H1 (cell line): ENCODE measurements at regions not wholly inside any gene's neighbourhood (a gene's known extent, or its start where the extent isn't known, plus 50 kb on each side); places are given as distances from the start of the nearest gene placed in this dataset.

Experiments used
- CTCF ChIA-PET: fragments of 300-600 bp; sonication (Branson Sonifier 250); formaldehyde crosslinking; loops from one replicate; lab custom pipeline; 2021; ENCODE audit not compliant: partially characterized antibody; lab: Charles Lee
- POLR2A ChIA-PET: fragments of 300-600 bp; sonication (Branson Sonifier 250); formaldehyde crosslinking; loops from one replicate; lab custom pipeline; 2021; ENCODE audit warnings: inconsistent platforms; ENCODE audit not compliant: partially characterized antibody; lab: Charles Lee
- DNase-seq, 2 experiments: peaks; one replicate each; pipeline versions ENCODE4 v3.0.0 to v3.0.0-alpha.2; 2010 to 2022; ENCODE audit warnings: low spot score in 2 of 2, low read depth in 1 of 2, mixed read lengths in 1 of 2
- FAIRE-seq: peaks from 2 replicates; lab custom pipeline; 2011; peaks lifted over from hg19 to GRCh38; lab: Jason Lieb, UNC
- H2AFZ ChIP-seq: 2 replicates; pipeline ENCODE4 v1.8.1; 2012; ENCODE audit warnings: low read length, inconsistent platforms
- H2AK5ac ChIP-seq: 2 replicates; pipeline ENCODE4 v1.6.1; 2013; ENCODE audit warnings: low read depth, low read length
- H2BK120ac ChIP-seq: replicated peaks from 2 replicates; pipeline ENCODE3; 2013; ENCODE audit warnings: low read depth, low read length, inconsistent platforms
- H2BK12ac ChIP-seq: 2 replicates; pipeline ENCODE4 v1.6.1; 2013; ENCODE audit warnings: low read depth, low read length
- H2BK15ac ChIP-seq: 2 replicates; pipeline ENCODE4 v1.6.1; 2013; ENCODE audit warnings: low read length
- H2BK20ac ChIP-seq: 2 replicates; pipeline ENCODE4 v1.6.1; 2013; ENCODE audit warnings: low read length
- H2BK5ac ChIP-seq: 2 replicates; pipeline ENCODE4 v1.6.1; 2013; ENCODE audit warnings: low read depth, low read length
- H3K14ac ChIP-seq: 2 replicates; pipeline ENCODE4 v1.6.1; 2013; ENCODE audit warnings: inconsistent platforms; ENCODE audit not compliant: insufficient read length
- H3K18ac ChIP-seq: 2 replicates; pipeline ENCODE4 v1.6.1; 2013; ENCODE audit warnings: low read length; ENCODE audit errors: extremely low read depth
- H3K23ac ChIP-seq: 2 replicates; pipeline ENCODE4 v1.6.1; 2013; ENCODE audit warnings: inconsistent platforms; ENCODE audit not compliant: insufficient read length
- H3K23me2 ChIP-seq: 2 replicates; pipeline ENCODE4 v1.6.1; 2013; ENCODE audit warnings: low read depth, low read length
- H3K27ac ChIP-seq: 2 replicates; pipeline ENCODE4 v1.6.1; 2011; ENCODE audit warnings: low read depth, low read length, inconsistent platforms
- H3K27me3 ChIP-seq, 4 experiments: replicated peaks in 1 of 4; 1 replicate in 1 of 4; 2 replicates in 3 of 4; pipeline versions ENCODE4 v1.6.1 to v1.8.1; 2011 to 2013; ENCODE audit warnings: low read length in 3 of 4, mild to moderate bottlenecking in 3 of 4, inconsistent platforms in 2 of 4, mixed read lengths in 2 of 4, moderate library complexity in 1 of 4; ENCODE audit not compliant: control insufficient read depth in 3 of 4, insufficient read depth in 3 of 4; ENCODE audit errors: extremely low read depth in 1 of 4
- H3K36me3 ChIP-seq, 4 experiments: 2 replicates each; pipeline versions ENCODE4 v1.6.1 to v1.8.1; 2011 to 2013; ENCODE audit warnings: mild to moderate bottlenecking in 4 of 4, low read length in 3 of 4, moderate library complexity in 2 of 4, control low read depth in 1 of 4, inconsistent platforms in 1 of 4; ENCODE audit not compliant: insufficient read depth in 4 of 4, control insufficient read depth in 2 of 4
- H3K4ac ChIP-seq: replicated peaks from 2 replicates; pipeline ENCODE3; 2013; ENCODE audit warnings: low read length, low read depth, mixed read lengths, inconsistent platforms; ENCODE audit not compliant: insufficient read length
- H3K4me1 ChIP-seq, 4 experiments: replicated peaks in 1 of 4; 1 replicate in 1 of 4; 2 replicates in 3 of 4; pipeline versions ENCODE4 v1.6.1 to v1.8.1; 2011 to 2013; ENCODE audit warnings: low read length in 3 of 4, inconsistent platforms in 2 of 4, mixed read lengths in 1 of 4; ENCODE audit not compliant: insufficient read depth in 4 of 4, control insufficient read depth in 3 of 4
- H3K4me2 ChIP-seq, 2 experiments: 2 replicates each; pipeline versions ENCODE4 v1.6.1 to v1.8.1; 2011 to 2013; ENCODE audit warnings: low read depth in 2 of 2, low read length in 2 of 2, control low read depth in 1 of 2, inconsistent platforms in 1 of 2, mild to moderate bottlenecking in 1 of 2; ENCODE audit not compliant: insufficient read depth in 1 of 2
- H3K4me3 ChIP-seq, 4 experiments: fragments of 200-600, 300-600 bp in 1 of 4; sonication (generic), shearing (Covaris generic), sonication (Bioruptor Twin) in 1 of 4; 2 replicates each; pipeline versions ENCODE4 v1.5.1 to v1.8.1; 2011 to 2016; ENCODE audit warnings: low read length in 4 of 4, low read depth in 3 of 4, control low read depth in 2 of 4, inconsistent platforms in 2 of 4, mild to moderate bottlenecking in 2 of 4, mixed read lengths in 1 of 4, moderate library complexity in 1 of 4; ENCODE audit not compliant: insufficient read depth in 2 of 4; ENCODE audit errors: extremely low read depth in 1 of 4
- H3K56ac ChIP-seq: replicated peaks from 2 replicates; pipeline ENCODE3; 2013; ENCODE audit warnings: low read depth, mild to moderate bottlenecking, mixed read lengths, low read length, inconsistent platforms; ENCODE audit not compliant: insufficient read length
- H3K79me1 ChIP-seq: 2 replicates; pipeline ENCODE4 v1.6.1; 2013; ENCODE audit warnings: low read depth, low read length, control low read depth
- H3K79me2 ChIP-seq, 2 experiments: 2 replicates each; pipeline versions ENCODE4 v1.6.1 to v1.8.1; 2012 to 2013; ENCODE audit warnings: low read length in 2 of 2, mild to moderate bottlenecking in 2 of 2, inconsistent platforms in 1 of 2; ENCODE audit not compliant: insufficient read depth in 2 of 2, control insufficient read depth in 1 of 2
- H3K9ac ChIP-seq, 4 experiments: replicated peaks in 1 of 4; 1 replicate in 1 of 4; 2 replicates in 3 of 4; pipeline versions ENCODE4 v1.6.1 to v1.8.1; 2011 to 2013; ENCODE audit warnings: low read depth in 3 of 4, low read length in 3 of 4, control low read depth in 2 of 4, mild to moderate bottlenecking in 2 of 4, moderate library complexity in 2 of 4, inconsistent platforms in 1 of 4; ENCODE audit errors: extremely low read depth in 1 of 4
- H3K9me3 ChIP-seq, 2 experiments: 2 replicates each; pipeline versions ENCODE4 v1.6.1 to v1.8.1; 2012 to 2013; ENCODE audit warnings: mild to moderate bottlenecking in 2 of 2, moderate library complexity in 2 of 2, control low read depth in 1 of 2, inconsistent platforms in 1 of 2, low read depth in 1 of 2, low read length in 1 of 2, mixed read lengths in 1 of 2; ENCODE audit not compliant: insufficient read depth in 2 of 2
- H4K20me1 ChIP-seq, 2 experiments: replicated peaks in 1 of 2; 2 replicates each; pipeline versions ENCODE3 to v1.8.1; 2011 to 2013; ENCODE audit warnings: inconsistent platforms in 2 of 2, low read length in 2 of 2, mild to moderate bottlenecking in 1 of 2; ENCODE audit not compliant: insufficient read depth in 2 of 2, control insufficient read depth in 1 of 2
- H4K5ac ChIP-seq: 2 replicates; pipeline ENCODE4 v1.6.1; 2013; ENCODE audit warnings: low read length, low read depth, mixed read lengths, inconsistent platforms; ENCODE audit not compliant: insufficient read length
- H4K8ac ChIP-seq: 2 replicates; pipeline ENCODE4 v1.8.0; 2013; ENCODE audit warnings: mild to moderate bottlenecking, moderate library complexity, low read length, inconsistent platforms; ENCODE audit not compliant: insufficient read depth; ENCODE audit errors: extremely low read depth
- H4K91ac ChIP-seq: replicated peaks from 2 replicates; pipeline ENCODE3; 2013; ENCODE audit warnings: low read length, mixed read lengths, inconsistent platforms; ENCODE audit not compliant: insufficient read length
- ATF3 ChIP-seq: IDR thresholded peaks from 2 replicates; pipeline ENCODE4 v1.6.1; 2011; ENCODE audit warnings: low read depth, mild to moderate bottlenecking, low read length; ENCODE audit not compliant: insufficient read depth
- BRCA1 ChIP-seq: IDR thresholded peaks from 2 replicates; pipeline ENCODE4 v1.6.1; 2012; ENCODE audit warnings: low read depth, low read length, improper control_type of control experiment
- PHF8 ChIP-seq: fragments of 200-600 bp; sonication (generic); conservative IDR thresholded peaks from 2 replicates; pipeline ENCODE4 v1.7.1; 2012; ENCODE audit warnings: low read depth, mild to moderate bottlenecking, inconsistent platforms, low read length, moderate library complexity
- POLR2AphosphoS5 ChIP-seq: IDR thresholded peaks from 2 replicates; pipeline ENCODE4 v1.6.1; 2011; ENCODE audit warnings: low read depth, low read length
- SP4 ChIP-seq: IDR thresholded peaks from 2 replicates; pipeline ENCODE4 v1.6.1; 2012; ENCODE audit warnings: low read length, inconsistent platforms
- TCF12 ChIP-seq: IDR thresholded peaks from 2 replicates; pipeline ENCODE4 v1.6.1; 2011; ENCODE audit warnings: low read depth, mild to moderate bottlenecking, low read length
- WGBS, 2 experiments: shearing (Covaris generic) in 1 of 2; methylation state at CpG; one replicate each; pipeline versions ENCODE4 v1.1.6 to v1.1.7; 2013 to 2015; ENCODE audit warnings: low lambda C conversion rate in 2 of 2, mixed read lengths in 2 of 2, inconsistent platforms in 1 of 2, low coverage in 1 of 2, missing lambda C conversion rate in 1 of 2; ENCODE audit not compliant: insufficient replicate concordance in 2 of 2, insufficient coverage in 1 of 2, insufficient read length in 1 of 2; ENCODE audit errors: extremely low coverage in 1 of 2, missing lambda C conversion rate in 1 of 2; 5-methylcytosine and 5-hydroxymethylcytosine counted together
- TF ChIP-seq, protein P1 (sequence below): IDR thresholded peaks from 2 replicates; pipeline ENCODE4 v1.6.1; 2012; ENCODE audit warnings: inconsistent platforms

- Histone ChIP-seq H2BK120ac (no peak overlapping the region), H3K9ac (no peak overlapping the region), H4K91ac (no peak overlapping the region), H3K18ac (no peak overlapping the region), H3K9me3 (no peaks in the 10 kb centered on the region), H3K4ac (no peak overlapping the region), H3K79me2 (no peaks in the 10 kb centered on the region), H2BK20ac (no peak overlapping the region), H2AFZ (no peak overlapping the region), H3K56ac (no peak overlapping the region), H3K23ac (no peak overlapping the region), H4K8ac (no peak overlapping the region), H3K27me3 (no peaks in the 10 kb centered on the region), H2AK5ac (no peak overlapping the region), H3K23me2 (no peaks in the 10 kb centered on the region), H2BK15ac (no peak overlapping the region), H3K36me3 (no peaks in the 10 kb centered on the region), H3K14ac (no peak overlapping the region), H3K4me1 (no peaks in the 10 kb centered on the region), H3K4me3 (no peak overlapping the region), H4K20me1 (no peaks in the 10 kb centered on the region), H2BK5ac (no peak overlapping the region), H3K4me2 (no peak overlapping the region), H2BK12ac (no peak overlapping the region), H3K79me1 (no peaks in the 10 kb centered on the region), H3K27ac (no peak overlapping the region), H4K5ac (no peak overlapping the region)
- POLR2A ChIA-PET: no interaction called here
- TF ChIP-seq TCF12 (no peak), POLR2AphosphoS5 (no peak), BRCA1 (no peak), SP4 (no peak), PHF8 (no peak), ATF3 (no peak)
- TF ChIP-seq, protein P1, sequence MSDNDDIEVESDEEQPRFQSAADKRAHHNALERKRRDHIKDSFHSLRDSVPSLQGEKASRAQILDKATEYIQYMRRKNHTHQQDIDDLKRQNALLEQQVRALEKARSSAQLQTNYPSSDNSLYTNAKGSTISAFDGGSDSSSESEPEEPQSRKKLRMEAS: no peak
- FAIRE-seq (no peak), DNase-seq (no peak)
- CTCF ChIA-PET: interaction anchor here (1.2 kb wide), 1 partner anchor 425 kb away, joined by 5 read pairs; no protein-coding TSS in a partner anchor
- WGBS, 2 experiments: 89% methylated on average over 4 of the region's 4 CpGs; no CpG with 5 or more reads in 1 of the 2 experiments
Observed at GRCh38 chr3:159380891-159381290, 579.0 kb downstream of the MFSD1 start.
